Esophagus squamous epithelium (tissue), 4 donors: ENCODE measurements at regions not wholly inside any gene's neighbourhood (a gene's known extent, or its start where the extent isn't known, plus 50 kb on each side); places are given as distances from the start of the nearest gene placed in this dataset.

ENCODE experiments used
- CTCF ChIP-seq, 6 experiments: fragments of 450-650 bp in 4 of 6; fragments of 200-600 bp in 2 of 6; sonication (generic) in 2 of 6; IDR thresholded peaks; one replicate each; pipeline ENCODE4 v1.5.1; 2016 to 2019; ENCODE audit warnings: antibody characterized with exemption in 6 of 6, mild to moderate bottlenecking in 4 of 6, moderate library complexity in 4 of 6
- POLR2A ChIP-seq, 4 donors: fragments of 450-650 bp; IDR thresholded peaks; one replicate each; pipeline ENCODE4 v1.6.1; 2017; ENCODE audit warnings: antibody characterized with exemption in 4 of 4, mild to moderate bottlenecking in 4 of 4, moderate library complexity in 3 of 4

- TF ChIP-seq CTCF (IDR thresholded peaks at IDR 0.05): no peak
- TF ChIP-seq POLR2A (IDR thresholded peaks at IDR 0.05): no peak
These were observed 103.9 kb upstream of the SMIM23 start for GRCh38 chr5:171681677-171682076.
